Fibroblast of lung (primary cell): ENCODE measurements at regions not wholly inside any gene's neighbourhood (a gene's known extent, or its start where the extent isn't known, plus 50 kb on each side); places are given as distances from the start of the nearest gene placed in this dataset.

ENCODE experiments used
- CTCF ChIP-seq, 2 donors: IDR thresholded peaks in 1 of 2; conservative IDR thresholded peaks in 1 of 2; 1 replicate in 1 of 2; 2 replicates in 1 of 2; pipeline ENCODE4 v1.5.1; 2011 to 2012; ENCODE audit warnings: low read length in 2 of 2, control low read depth in 1 of 2, inconsistent platforms in 1 of 2, low read depth in 1 of 2, mild to moderate bottlenecking in 1 of 2
- EZH2 ChIP-seq: IDR thresholded peaks from 2 replicates; pipeline ENCODE4 v1.5.1; 2012; ENCODE audit warnings: low read length, control low read depth, mild to moderate bottlenecking; ENCODE audit errors: missing control alignments

GRCh38 chr11:90332415-90332814 is 109.6 kb upstream of the CHORDC1 start:
- TF ChIP-seq CTCF (conservative IDR thresholded peaks at IDR 0.05 in 1 of 2, IDR thresholded peaks at IDR 0.05 in 1 of 2; ENCODE audit: low read depth in 1 of 2, low read length in 2 of 2), result no peak
- no peak for TF ChIP-seq EZH2
